K562 (cell line): ENCODE measurements at regions not wholly inside any gene's neighbourhood (a gene's known extent, or its start where the extent isn't known, plus 50 kb on each side); places are given as distances from the start of the nearest gene placed in this dataset.

Experiments
- CTCF ChIP-seq, 3 experiments: IDR thresholded peaks in 2 of 3; conservative IDR thresholded peaks in 1 of 3; 2 replicates each; pipeline ENCODE4 v1.5.1; 2011 to 2012; ENCODE audit warnings: low read length in 3 of 3, mild to moderate bottlenecking in 3 of 3, control low read depth in 2 of 3, improper control_type of control experiment in 1 of 3, inconsistent platforms in 1 of 3, low read depth in 1 of 3, mixed read lengths in 1 of 3, moderate library complexity in 1 of 3; ENCODE audit not compliant: insufficient read depth in 2 of 3
- HDGF ChIP-seq: fragments of 450-650 bp; IDR thresholded peaks from 2 replicates; pipeline ENCODE4 v1.6.1; 2016
- PHF21A ChIP-seq: fragments of 450-650 bp; IDR thresholded peaks from 2 replicates; pipeline ENCODE4 v1.6.1; 2017; ENCODE audit warnings: low read depth, borderline replicate concordance
- TOE1 ChIP-seq, 2 experiments: fragments of 450-650 bp in 1 of 2; sonication (generic) in 1 of 2; formaldehyde crosslinking in 1 of 2; IDR thresholded peaks; 2 replicates each; pipeline versions ENCODE4 v1.7.1 to v1.8.0; 2016 to 2022; ENCODE audit warnings: borderline replicate concordance in 2 of 2, mild to moderate bottlenecking in 2 of 2, antibody characterized with exemption in 1 of 2, inconsistent platforms in 1 of 2, low read depth in 1 of 2, missing genetic modification reagents in 1 of 2, moderate library complexity in 1 of 2

GRCh38 chr2:150640039-150640438 lies 152.6 kb upstream of the RND3 start:
- TF ChIP-seq HDGF (no peak), CTCF (IDR thresholded peaks at IDR 0.05 in 2 of 3, conservative IDR thresholded peaks at IDR 0.05 in 1 of 3; ENCODE audit: insufficient read depth in 2 of 3, low read depth in 1 of 3, low read length in 3 of 3) (no peak), TOE1 (IDR thresholded peaks at IDR 0.05; ENCODE audit: borderline replicate concordance) (no peak), TOE1 (CRISPR knock-in tag; IDR thresholded peaks at IDR 0.05; ENCODE audit: borderline replicate concordance, low read depth) (no peak), PHF21A (no peak)
